ENCODE measurements at regions not wholly inside any gene's neighbourhood (a gene's known extent, or its start where the extent isn't known, plus 50 kb on each side); places are given as distances from the start of the nearest gene placed in this dataset.

GRCh38 chr16:50461400-50461760 is 86.8 kb upstream of the NKD1 start:
- TF ChIP-seq CTCF (IDR thresholded peaks at IDR 0.05; ENCODE audit: low read depth, low read length, missing input control) (no peak), JUND (IDR thresholded peaks at IDR 0.05) (no peak), ATF3 (IDR thresholded peaks at IDR 0.05) (no peak), MAX (IDR thresholded peaks at IDR 0.05) (no peak), TAF1 (conservative IDR thresholded peaks at IDR 0.05) (no peak), FOXA1 (IDR thresholded peaks at IDR 0.05) (no peak), EGR1 (IDR thresholded peaks at IDR 0.05; ENCODE audit: low read depth in 2 of 2) (no peak), SP1 (IDR thresholded peaks at IDR 0.05) (no peak)
